MCF 10A (cell line): ENCODE measurements at regions not wholly inside any gene's neighbourhood (a gene's known extent, or its start where the extent isn't known, plus 50 kb on each side); places are given as distances from the start of the nearest gene placed in this dataset.

ENCODE experiments used
- BruUV-seq: library from RNA; stranded (reverse); fragments of 400-500 nt; replicated peaks from 2 replicates; lab custom pipeline; 2021; lab: Mats Ljungman, UMichigan
- CTCF ChIA-PET: fragments of 300-600 bp; sonication (Branson Sonifier 250); formaldehyde crosslinking; extraction: SDS; loops from one replicate; lab custom pipeline; 2021; ENCODE audit warnings: antibody characterized with exemption, inconsistent platforms; lab: Yijun Ruan, JAX
- POLR2A ChIA-PET: fragments of 300-600, 350-650 bp; sonication (Branson Sonifier 250); formaldehyde crosslinking; extraction: SDS; loops from one replicate; lab custom pipeline; 2020; ENCODE audit warnings: antibody characterized with exemption, inconsistent platforms; lab: Yijun Ruan, JAX
- DNase-seq: peaks from one replicate; pipeline ENCODE4 v3.0.0-alpha.2; 2018; ENCODE audit not compliant: unreplicated experiment
- H3K27ac Mint-ChIP-seq: one replicate; pipeline ENCODE4 v1.8.0; 2022; ENCODE audit warnings: mild to moderate bottlenecking, low read depth, mixed read lengths; ENCODE audit not compliant: unreplicated experiment
- H3K27me3 Mint-ChIP-seq: one replicate; pipeline ENCODE4 v1.8.0; 2022; ENCODE audit warnings: mixed read lengths; ENCODE audit not compliant: insufficient read depth, unreplicated experiment
- H3K36me3 Mint-ChIP-seq: one replicate; pipeline ENCODE4 v1.8.0; 2022; ENCODE audit warnings: mild to moderate bottlenecking, moderate library complexity, mixed read lengths; ENCODE audit not compliant: insufficient read depth, unreplicated experiment
- H3K4me1 Mint-ChIP-seq: one replicate; pipeline ENCODE4 v1.8.0; 2022; ENCODE audit warnings: mixed read lengths; ENCODE audit not compliant: insufficient read depth, unreplicated experiment
- H3K4me3 Mint-ChIP-seq: one replicate; pipeline ENCODE4 v1.8.0; 2022; ENCODE audit warnings: mild to moderate bottlenecking, moderate library complexity, mixed read lengths; ENCODE audit not compliant: unreplicated experiment
- H3K9me3 Mint-ChIP-seq: one replicate; pipeline ENCODE4 v1.8.0; 2022; ENCODE audit warnings: mixed read lengths; ENCODE audit not compliant: unreplicated experiment
- intact Hi-C: fragments of 100-400 bp; cut with micrococcal nuclease; formaldehyde crosslinking; loops from 2 replicates; pipeline ENCODE4 v1.14.1; 2022
- TF ChIP-seq, protein P1 (sequence below): fragments of 200-600 bp; IDR thresholded peaks from one replicate; pipeline ENCODE4 v1.8.0; 2022; ENCODE audit warnings: antibody characterized with exemption, mild to moderate bottlenecking; ENCODE audit not compliant: unreplicated experiment

DNA sequence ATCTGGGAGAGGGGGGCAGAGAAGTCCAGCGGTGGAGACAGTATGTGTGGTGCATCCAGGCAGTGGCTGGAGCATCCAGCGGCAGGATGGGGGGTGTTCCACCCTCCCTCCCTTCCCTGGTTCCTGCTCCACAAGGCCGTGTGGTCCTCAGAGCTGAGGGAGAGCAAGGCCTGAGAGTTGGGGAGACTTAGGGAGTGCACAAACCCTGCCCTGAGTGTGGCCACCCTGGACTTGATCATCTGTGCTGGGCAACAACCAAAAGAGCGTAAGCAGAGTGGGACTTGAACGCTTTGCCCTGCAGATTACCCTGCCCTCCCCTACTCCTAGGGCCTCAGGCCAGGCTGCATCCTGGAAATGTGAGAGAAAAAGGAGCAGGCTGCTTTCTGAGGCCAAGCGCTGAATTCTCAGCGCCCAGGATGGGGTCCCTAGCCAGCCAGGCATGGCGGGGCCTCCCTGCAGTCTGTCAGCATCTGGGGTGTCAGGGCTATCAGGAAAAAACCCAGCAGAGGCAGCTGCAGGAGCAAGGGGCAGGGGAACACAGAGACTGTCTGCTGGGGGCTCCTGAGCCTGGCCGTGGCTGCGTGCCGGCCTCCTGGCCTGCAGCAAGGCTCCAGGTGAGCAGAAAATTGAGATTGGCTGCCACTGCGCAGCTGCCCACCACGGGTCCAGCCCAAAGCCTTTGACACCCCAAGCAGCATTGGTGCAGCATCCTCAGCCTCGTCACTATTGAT is 266.2 kb downstream of the NPHP4 start:
- no TSS peak for BruUV-seq
- no peak for DNase-seq
- TF ChIP-seq, protein P1, sequence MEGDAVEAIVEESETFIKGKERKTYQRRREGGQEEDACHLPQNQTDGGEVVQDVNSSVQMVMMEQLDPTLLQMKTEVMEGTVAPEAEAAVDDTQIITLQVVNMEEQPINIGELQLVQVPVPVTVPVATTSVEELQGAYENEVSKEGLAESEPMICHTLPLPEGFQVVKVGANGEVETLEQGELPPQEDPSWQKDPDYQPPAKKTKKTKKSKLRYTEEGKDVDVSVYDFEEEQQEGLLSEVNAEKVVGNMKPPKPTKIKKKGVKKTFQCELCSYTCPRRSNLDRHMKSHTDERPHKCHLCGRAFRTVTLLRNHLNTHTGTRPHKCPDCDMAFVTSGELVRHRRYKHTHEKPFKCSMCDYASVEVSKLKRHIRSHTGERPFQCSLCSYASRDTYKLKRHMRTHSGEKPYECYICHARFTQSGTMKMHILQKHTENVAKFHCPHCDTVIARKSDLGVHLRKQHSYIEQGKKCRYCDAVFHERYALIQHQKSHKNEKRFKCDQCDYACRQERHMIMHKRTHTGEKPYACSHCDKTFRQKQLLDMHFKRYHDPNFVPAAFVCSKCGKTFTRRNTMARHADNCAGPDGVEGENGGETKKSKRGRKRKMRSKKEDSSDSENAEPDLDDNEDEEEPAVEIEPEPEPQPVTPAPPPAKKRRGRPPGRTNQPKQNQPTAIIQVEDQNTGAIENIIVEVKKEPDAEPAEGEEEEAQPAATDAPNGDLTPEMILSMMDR = no peak
- H3K27me3 Mint-ChIP-seq = no peaks in the 10 kb centered on the region
- H3K36me3 Mint-ChIP-seq = no peaks in the 10 kb centered on the region
- no peak overlapping the region for H3K27ac Mint-ChIP-seq
- H3K9me3 Mint-ChIP-seq = no peaks in the 10 kb centered on the region
- ChIA-PET CTCF (interaction anchor here (0.6 kb wide), 1 partner anchor 212 kb away, joined by 3 read pairs; no protein-coding TSS in a partner anchor), POLR2A (no interaction called here)
- H3K4me3 Mint-ChIP-seq = no peak overlapping the region
- intact Hi-C loops = no loop called here
- peaks cover 8% of the 10 kb centered on the region for H3K4me1 Mint-ChIP-seq

DNA sequence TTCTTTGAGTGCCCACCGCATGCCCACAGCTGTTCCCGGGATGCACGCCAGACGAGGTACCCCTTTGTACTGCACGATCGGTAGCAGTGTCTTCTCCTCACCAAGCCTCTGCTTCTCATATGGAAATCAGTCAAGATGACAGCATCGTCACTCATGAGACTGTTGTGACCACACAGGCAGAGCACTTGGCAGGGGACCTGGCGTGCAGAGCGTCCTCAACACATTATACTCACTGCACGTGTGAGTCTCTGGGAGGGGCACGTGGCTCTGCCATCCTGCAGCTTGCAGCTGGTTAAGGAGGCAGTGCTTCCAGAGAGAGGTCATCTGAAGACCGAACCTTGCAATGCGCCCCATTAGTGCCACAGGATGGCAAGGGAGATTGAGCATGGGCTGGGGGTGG is 266.8 kb downstream of the NPHP4 start:
- no peak for DNase-seq
- CTCF ChIA-PET = no interaction called here
- no peaks in the 10 kb centered on the region for H3K36me3 Mint-ChIP-seq
- H3K4me1 Mint-ChIP-seq = peaks cover 8% of the 10 kb centered on the region
- H3K4me3 Mint-ChIP-seq = no peak overlapping the region
- intact Hi-C loops = no loop called here
- no peaks in the 10 kb centered on the region for H3K9me3 Mint-ChIP-seq
- no peaks in the 10 kb centered on the region for H3K27me3 Mint-ChIP-seq
- H3K27ac Mint-ChIP-seq = no peak overlapping the region
- POLR2A ChIA-PET = no interaction called here
- no TSS peak for BruUV-seq
- TF ChIP-seq, protein P1 = no peak

DNA sequence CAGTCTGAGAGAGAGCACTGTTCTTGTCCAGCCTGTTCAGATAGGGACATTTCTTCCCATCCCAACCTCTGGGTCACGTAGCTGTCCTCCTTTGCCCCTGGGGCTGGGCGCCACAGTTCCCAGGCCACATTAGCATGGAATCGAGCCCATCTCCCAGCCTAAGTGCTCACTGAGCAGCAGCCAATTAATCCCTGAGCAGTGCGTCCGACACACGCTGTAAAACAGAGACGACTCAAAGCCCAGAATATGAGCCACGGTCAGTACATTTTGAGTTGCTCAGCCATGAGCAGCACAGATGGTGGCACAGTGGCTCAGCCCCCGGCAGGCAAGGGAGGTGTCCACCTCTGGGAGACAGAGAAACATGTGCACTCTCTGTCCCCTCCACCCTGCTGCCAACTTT is 267.4 kb downstream of the NPHP4 start:
- Mint-ChIP-seq H3K4me3 (no peak overlapping the region), H3K4me1 (peaks cover 8% of the 10 kb centered on the region), H3K36me3 (no peaks in the 10 kb centered on the region), H3K27me3 (no peaks in the 10 kb centered on the region), H3K9me3 (no peaks in the 10 kb centered on the region), H3K27ac (no peak overlapping the region)
- ChIA-PET POLR2A (no interaction called here), CTCF (no interaction called here)
- BruUV-seq = no TSS peak
- intact Hi-C loops = no loop called here
- no peak for DNase-seq
- TF ChIP-seq, protein P1 = no peak

DNA sequence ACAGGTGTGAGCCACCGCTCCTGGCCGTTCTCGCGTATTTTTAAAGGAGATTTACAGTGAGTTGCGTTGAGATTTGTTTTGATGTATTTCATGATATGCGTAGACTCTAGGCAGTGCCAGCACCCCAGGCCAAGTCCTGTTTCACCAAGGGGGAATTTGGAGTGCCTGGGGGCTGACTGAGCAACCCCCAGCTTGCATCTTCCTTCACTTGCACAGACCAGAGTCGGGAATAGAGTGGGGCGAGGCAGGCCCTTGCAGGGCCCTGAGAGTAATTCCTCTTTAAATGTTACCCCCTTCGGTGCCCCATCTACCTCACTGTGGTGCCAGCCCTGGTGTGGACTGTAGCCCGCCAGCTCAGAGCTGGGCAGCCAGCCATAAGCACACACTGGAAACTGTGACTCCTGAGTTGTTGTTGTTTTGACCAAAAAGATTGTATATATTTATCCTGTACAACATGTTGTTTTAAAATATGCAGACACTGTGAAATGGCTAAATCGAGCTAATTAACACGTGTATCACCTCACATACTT is 269.5 kb downstream of the NPHP4 start:
- Mint-ChIP-seq H3K4me3 (no peak overlapping the region), H3K9me3 (no peaks in the 10 kb centered on the region)
- CTCF ChIA-PET = no interaction called here

More for the DNA sequence above, 269.5 kb downstream of the NPHP4 start:
- Mint-ChIP-seq H3K27ac (no peak overlapping the region), H3K36me3 (no peaks in the 10 kb centered on the region), H3K4me1 (peaks cover 6% of the 10 kb centered on the region), H3K27me3 (no peaks in the 10 kb centered on the region)
- TF ChIP-seq, protein P1 = no peak
- DNase-seq = no peak
- POLR2A ChIA-PET = no interaction called here
- intact Hi-C loops = no loop called here
- BruUV-seq = no TSS peak
